GM18519 (cell line): ENCODE measurements at regions not wholly inside any gene's neighbourhood (a gene's known extent, or its start where the extent isn't known, plus 50 kb on each side); places are given as distances from the start of the nearest gene placed in this dataset.

ENCODE experiments used
- ATAC-seq: cut with Tn5 transposase; IDR thresholded peaks from one replicate; pipeline ENCODE4 v1.9.1; 2021; ENCODE audit warnings: mild to moderate bottlenecking, moderate library complexity; ENCODE audit not compliant: unreplicated experiment, low FRiP score

DNA sequence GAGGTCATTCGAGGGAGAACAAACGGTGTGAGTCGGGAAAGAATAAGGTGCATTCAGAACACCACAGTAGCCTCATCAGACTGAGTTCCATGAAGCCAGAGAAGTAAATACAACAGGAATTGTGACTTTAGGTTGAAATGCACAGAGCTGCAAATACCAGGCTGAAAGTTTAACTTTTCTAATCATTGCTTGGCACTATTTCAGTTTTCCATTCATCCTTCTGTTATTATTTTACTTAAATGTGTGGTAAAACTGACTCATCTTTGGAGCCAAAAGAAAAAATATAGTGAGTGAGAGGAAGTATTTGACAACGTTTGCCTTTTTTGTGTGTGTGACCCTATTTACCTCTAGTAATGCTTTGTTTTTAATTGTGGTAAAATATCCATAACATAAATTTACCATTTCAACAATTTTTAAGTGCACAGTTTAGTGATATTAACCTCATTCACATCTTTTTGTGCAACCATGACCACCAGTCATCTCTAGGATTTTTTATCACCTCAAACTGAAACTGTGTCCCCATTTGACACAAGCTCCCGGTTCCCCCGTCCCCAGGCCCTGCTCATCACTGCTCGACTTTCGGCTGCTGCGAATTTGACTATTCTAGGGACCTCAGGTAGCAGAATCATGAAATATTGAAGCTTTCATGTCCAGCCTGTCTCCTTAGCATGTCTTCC, 166.8 kb downstream of the HSD17B3 start:
- no peak for ATAC-seq

GRCh38 chr9:96133321-96134021, 168.5 kb downstream of the HSD17B3 start:
- no peak for ATAC-seq

- ATAC-seq: no peak
Observed at GRCh38 chr9:96131825-96132224, 170.2 kb downstream of the HSD17B3 start.

DNA sequence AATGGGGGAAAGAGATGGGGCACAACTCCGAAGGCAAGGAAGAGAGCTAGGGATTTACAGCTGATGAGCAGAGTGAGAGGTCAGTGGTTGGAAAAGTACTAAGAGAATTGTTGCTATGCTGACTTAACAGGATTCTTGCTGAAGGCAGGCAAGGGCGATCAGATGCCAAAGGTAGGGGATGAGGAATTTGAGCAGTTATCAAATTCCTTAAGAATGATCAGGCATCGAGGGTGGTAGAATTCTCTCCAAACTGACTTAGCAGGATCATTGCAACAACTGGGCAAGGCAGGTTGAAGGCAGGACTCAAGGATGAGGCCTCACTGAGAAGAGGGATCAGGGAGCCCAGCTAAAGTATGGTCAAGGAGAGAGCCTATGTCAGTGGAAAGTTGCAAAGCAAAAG, 171.0 kb downstream of the HSD17B3 start:
- no peak for ATAC-seq

DNA sequence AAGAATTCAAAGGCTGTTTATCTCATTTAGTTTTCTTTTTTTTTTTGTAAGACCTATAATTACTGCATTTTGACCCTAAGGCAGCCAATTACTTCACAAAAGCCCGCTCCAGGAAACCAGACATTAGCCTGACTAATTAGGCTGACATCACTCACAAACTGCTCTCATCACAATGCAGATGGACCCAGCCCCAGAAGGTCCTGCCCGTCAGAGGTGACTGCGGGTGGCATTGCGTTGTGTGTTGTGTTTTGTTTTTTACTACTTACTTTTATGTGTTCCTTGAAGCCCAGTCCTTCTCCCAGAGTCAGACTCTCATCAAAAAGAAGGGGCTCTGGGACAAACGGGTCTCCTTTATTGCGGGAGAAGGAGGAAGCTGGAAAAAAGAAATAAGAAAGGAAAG, 172.2 kb downstream of the HSD17B3 start:
- no peak for ATAC-seq

GRCh38 chr9:96128880-96129279, 173.1 kb downstream of the HSD17B3 start:
- ATAC-seq: no peak

DNA sequence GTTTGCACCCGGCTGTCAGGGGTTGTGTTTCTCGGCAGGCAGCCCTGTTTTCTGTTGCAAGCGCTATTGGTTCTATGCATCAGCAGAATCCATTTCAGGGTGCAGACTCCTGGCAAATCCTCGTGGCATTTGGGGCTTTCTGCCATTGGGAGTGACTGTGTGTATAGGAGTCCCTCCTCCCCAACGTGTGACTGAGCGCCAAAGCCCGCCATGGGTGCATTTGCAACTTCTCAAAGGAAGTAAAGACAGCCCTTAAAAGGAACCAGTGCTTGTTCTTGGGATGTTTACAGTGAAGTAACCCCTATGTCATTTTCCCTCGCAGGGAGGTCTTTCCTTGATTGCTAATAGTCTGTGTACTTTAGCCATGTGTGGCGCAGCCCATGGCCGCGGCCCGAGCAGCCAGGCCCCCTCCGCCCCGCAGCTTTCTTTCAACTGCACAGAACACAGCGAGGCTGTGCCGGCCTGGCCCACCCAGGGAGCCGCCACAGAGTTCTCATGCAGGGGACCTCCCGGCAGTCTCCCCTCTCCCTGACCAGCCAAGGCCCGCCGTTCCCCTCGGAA, 175.6 kb downstream of the HSD17B3 start:
- no peak for ATAC-seq

GRCh38 chr9:96125624-96126023, 176.4 kb downstream of the HSD17B3 start:
- ATAC-seq: no peak

DNA sequence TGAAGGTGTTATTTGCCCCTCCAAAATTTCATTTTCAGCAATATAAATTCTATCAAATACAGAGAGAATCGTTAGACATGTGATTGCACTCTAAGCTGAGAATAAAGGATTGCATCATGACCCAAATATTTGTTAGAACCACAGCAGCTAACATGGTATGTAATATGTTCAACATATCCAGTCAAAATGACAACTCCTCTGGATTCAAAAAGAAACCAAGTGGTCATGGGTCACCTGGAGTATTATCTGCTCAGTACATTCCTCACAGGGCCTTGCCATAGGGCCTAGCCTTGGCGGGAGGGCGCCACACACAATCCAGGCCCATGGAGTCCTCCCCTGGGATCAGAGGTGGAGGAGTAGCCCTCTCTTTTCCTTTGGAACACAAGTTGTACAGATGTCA, 179.2 kb downstream of the HSD17B3 start:
- no peak for ATAC-seq

- ATAC-seq: no peak
Observed at GRCh38 chr9:96122282-96122681, 179.7 kb downstream of the HSD17B3 start.

GRCh38 chr9:96121136-96121535, 180.8 kb downstream of the HSD17B3 start:
- no peak for ATAC-seq

DNA sequence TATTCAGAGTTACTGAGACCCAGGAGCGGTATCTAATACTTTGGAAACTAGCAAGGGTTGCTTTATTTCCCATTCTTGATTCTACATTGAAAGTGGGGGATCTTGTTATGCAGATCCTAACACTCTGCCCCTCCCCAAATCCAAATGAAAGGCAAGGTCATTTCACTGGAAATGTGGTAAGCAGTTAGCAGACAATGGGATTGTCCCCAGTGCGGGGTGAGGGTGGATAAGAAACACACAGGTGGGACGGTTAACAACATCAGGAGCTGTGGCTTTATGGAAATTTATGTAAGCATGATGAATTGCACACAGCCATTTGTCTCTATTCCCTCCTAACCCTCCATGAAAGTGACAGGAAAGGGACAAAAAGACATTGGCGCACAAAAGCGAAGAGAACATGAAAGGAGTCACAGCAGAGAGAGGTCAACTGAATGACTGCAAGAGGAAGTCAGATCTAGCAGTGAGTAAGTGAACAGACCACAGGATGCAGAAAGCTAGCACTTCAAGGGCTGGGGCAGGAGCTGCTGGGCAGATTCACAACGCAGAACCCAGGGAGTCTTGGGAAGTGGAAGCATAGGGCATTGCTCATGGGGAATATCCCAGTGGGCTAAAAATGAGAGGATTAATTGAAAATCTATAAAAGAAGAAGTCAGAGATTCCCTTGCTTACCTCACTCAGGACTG, 184.4 kb downstream of the HSD17B3 start:
- ATAC-seq: no peak

DNA sequence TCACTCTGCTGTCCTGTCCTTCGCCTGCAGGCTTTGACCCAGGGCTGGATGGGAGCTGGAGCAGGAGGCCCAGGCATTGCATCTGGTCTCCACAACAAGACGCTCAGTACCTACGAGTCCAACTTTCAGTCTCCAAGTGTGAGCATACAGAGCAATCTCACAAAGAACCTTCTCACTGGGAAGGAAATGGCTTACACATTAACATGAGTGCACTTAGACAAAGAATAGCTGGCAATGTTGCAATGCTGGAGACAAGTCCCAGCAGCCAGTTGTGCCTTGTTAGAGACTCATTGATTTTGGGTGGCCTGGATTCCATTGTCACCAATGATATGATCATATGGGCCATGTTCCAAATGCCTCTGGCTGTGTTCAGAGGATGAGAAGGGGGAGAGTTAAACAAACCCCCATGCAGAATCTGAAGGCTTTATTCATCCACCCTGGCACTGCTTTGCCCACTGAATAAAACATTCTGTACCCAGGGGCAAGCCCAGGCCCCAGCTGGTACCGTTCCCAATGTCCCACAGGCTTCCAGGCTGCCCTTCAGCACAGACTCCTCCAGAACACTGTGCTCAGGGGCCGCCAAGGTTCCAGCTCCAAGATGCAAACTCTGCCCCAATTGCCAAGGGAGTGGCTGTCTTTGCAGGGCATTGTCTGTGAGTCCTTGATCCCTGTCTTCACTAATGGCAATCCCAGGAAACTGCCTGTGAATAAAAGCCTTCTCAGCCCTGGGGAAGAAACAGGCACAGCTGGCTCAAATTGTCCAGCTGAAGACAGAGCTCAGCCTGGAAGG, 185.5 kb downstream of the HSD17B3 start:
- ATAC-seq: no peak

- no peak for ATAC-seq
Observed at GRCh38 chr9:96115836-96116235, 186.1 kb downstream of the HSD17B3 start.

DNA sequence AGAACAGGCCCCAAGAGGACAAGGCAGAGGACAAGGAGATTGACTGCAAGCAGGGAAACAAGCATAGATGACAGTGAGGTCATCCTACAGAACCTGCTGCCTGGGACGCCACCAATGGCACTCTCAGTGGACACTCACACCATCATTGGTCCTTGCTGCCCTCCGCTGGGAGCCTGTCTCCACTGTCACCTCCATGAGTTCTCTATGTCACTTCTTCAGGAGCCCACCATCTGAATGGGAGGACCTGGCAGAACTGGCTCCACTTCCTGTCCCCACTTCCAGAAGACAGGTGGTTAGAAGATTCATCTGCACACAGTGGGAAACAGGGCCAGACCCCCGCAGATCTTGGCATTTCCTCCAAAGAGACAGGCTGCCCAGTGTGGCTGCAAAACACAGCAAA, 188.9 kb downstream of the HSD17B3 start:
- no peak for ATAC-seq

DNA sequence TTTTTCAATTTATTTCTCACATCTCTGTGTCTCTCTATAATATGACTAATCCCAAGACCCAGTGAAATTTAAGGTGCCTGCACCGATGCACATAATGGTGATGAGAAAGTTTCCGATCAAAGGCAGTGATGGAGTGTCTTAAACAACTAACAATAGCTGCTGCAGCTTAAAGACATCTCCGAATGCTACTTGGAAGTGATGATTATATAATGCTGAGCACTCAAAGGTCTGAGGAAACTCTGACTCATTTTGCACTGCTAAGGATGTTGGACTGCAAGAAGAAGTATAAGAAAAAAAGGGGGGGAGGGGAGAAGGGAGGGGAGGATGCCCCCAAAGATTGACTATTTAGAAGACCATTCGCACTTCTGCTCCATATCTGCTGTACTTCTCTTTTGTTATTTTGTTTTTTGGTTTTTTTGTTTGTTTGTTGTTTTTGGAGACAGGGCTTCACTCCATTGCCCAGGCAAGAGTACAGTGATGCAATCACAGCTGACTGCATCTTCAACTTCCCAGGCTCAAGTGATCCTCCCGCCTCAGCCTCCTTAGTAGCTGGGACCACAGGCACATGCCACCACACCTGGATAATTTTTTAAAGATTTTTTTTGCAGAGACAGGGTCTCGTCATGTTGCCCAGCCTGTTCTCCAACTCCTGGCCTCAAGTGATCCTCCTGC, 192.2 kb downstream of the HSD17B3 start:
- no peak for ATAC-seq

DNA sequence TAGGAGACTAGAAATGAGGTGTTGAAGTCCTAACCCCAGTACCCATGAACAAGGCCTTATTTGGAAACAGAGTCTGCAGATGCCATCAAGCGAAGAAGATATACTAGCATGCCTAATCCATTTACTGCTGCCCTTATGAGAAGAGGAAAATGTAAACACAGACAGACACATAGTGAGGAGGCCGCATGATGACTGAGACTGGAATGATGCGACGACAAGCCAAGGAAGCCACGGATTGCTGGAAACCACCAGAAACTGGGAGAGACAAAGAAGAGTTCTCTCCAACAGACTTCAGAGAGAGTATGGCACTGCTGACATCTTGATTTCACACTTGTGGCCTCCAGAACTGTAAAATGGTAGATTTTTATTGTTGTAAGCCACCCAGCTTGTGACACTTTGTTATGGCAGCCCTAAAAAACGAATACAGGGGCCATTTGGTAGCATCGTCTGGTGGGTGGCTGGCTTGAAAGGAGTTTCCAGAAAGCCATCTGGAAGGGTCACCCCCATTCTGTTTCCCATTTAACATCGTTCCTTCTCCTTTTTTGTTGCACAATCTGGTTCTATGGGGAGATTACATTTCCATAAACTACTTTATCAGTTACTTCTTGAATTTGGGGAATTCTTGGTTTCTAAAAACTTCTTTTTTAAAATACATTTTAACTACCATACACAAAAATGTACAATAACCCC, 193.1 kb downstream of the HSD17B3 start:
- ATAC-seq: no peak

- no peak for ATAC-seq
Observed at GRCh38 chr9:96107436-96107835, 194.5 kb downstream of the HSD17B3 start.
